Body of pancreas (tissue), 4 donors: ENCODE measurements at regions not wholly inside any gene's neighbourhood (a gene's known extent, or its start where the extent isn't known, plus 50 kb on each side); places are given as distances from the start of the nearest gene placed in this dataset.

Source experiments
- CTCF ChIP-seq, 7 experiments: fragments of 450-650 bp in 4 of 7; fragments of 200-600 bp in 3 of 7; sonication (generic) in 3 of 7; IDR thresholded peaks; one replicate each; pipeline ENCODE4 v1.5.1; 2016 to 2019; ENCODE audit warnings: antibody characterized with exemption in 7 of 7
- POLR2A ChIP-seq, 3 donors: fragments of 450-650 bp; IDR thresholded peaks; one replicate each; pipeline ENCODE4 v1.6.1; 2016; ENCODE audit warnings: antibody characterized with exemption in 3 of 3, mild to moderate bottlenecking in 2 of 3

- no peak for TF ChIP-seq CTCF (IDR thresholded peaks at IDR 0.05)
- no peak for TF ChIP-seq POLR2A (IDR thresholded peaks at IDR 0.05)
Measured at GRCh38 chr6:102582569-102582968, 1189.1 kb downstream of the GRIK2 start.
